Ishikawa (cell line): ENCODE measurements at regions not wholly inside any gene's neighbourhood (a gene's known extent, or its start where the extent isn't known, plus 50 kb on each side); places are given as distances from the start of the nearest gene placed in this dataset.

Experiments
- CEBPB ChIP-seq: IDR thresholded peaks from 2 replicates; pipeline ENCODE4 v1.6.1; 2012
- CREB1 ChIP-seq: IDR thresholded peaks from 2 replicates; pipeline ENCODE4 v1.6.1; 2012; ENCODE audit warnings: low read depth
- EGR1 ChIP-seq: IDR thresholded peaks from 2 replicates; pipeline ENCODE4 v1.6.1; 2012
- EP300 ChIP-seq: IDR thresholded peaks from 2 replicates; pipeline ENCODE4 v1.6.1; 2012; ENCODE audit warnings: borderline replicate concordance
- FOXM1 ChIP-seq: IDR thresholded peaks from 2 replicates; pipeline ENCODE4 v1.6.1; 2012; ENCODE audit warnings: low read depth, borderline replicate concordance
- MAX ChIP-seq: IDR thresholded peaks from 2 replicates; pipeline ENCODE4 v1.6.1; 2012
- NFIC ChIP-seq: IDR thresholded peaks from 2 replicates; pipeline ENCODE4 v1.6.1; 2012
- RAD21 ChIP-seq: IDR thresholded peaks from 2 replicates; pipeline ENCODE4 v1.6.1; 2012; ENCODE audit warnings: low read depth
- REST ChIP-seq: IDR thresholded peaks from 2 replicates; pipeline ENCODE4 v1.6.1; 2012; ENCODE audit warnings: low read depth, mild to moderate bottlenecking
- TAF1 ChIP-seq: IDR thresholded peaks from 2 replicates; pipeline ENCODE4 v1.6.1; 2012; ENCODE audit warnings: low read depth, mild to moderate bottlenecking
- TCF12 ChIP-seq: IDR thresholded peaks from 2 replicates; pipeline ENCODE4 v1.6.1; 2012; ENCODE audit warnings: low read depth
- TEAD4 ChIP-seq: IDR thresholded peaks from 2 replicates; pipeline ENCODE4 v1.6.1; 2012
- USF1 ChIP-seq: IDR thresholded peaks from 2 replicates; pipeline ENCODE4 v1.6.1; 2012
- YY1 ChIP-seq: IDR thresholded peaks from 2 replicates; pipeline ENCODE4 v1.6.1; 2012; ENCODE audit warnings: low read depth
- ZBTB7A ChIP-seq: IDR thresholded peaks from 2 replicates; pipeline ENCODE4 v1.6.1; 2012; ENCODE audit warnings: low read depth

- TF ChIP-seq TEAD4 = no peak
- TF ChIP-seq FOXM1 = no peak
- TF ChIP-seq USF1 = no peak
Observed at GRCh38 chr5:3342271-3343100, 253.1 kb upstream of the IRX1 start.

- TF ChIP-seq MAX (no peak), FOXM1 (no peak), CREB1 (no peak), TCF12 (no peak), NFIC (no peak), REST (no peak), YY1 (no peak), TAF1 (no peak), TEAD4 (no peak), CEBPB (no peak), EP300 (no peak)
Observed at GRCh38 chr5:3341446-3342240, 254.0 kb upstream of the IRX1 start.

- TF ChIP-seq CEBPB (no peak), TEAD4 (no peak), ZBTB7A (no peak), FOXM1 (no peak), EP300 (no peak)
Observed at GRCh38 chr5:3340471-3340870, 255.2 kb upstream of the IRX1 start.

GRCh38 chr5:3339798-3340115 lies 255.9 kb upstream of the IRX1 start:
- no peak for TF ChIP-seq TAF1
- no peak for TF ChIP-seq TCF12
- no peak for TF ChIP-seq ZBTB7A
- no peak for TF ChIP-seq CREB1
- no peak for TF ChIP-seq TEAD4
- no peak for TF ChIP-seq EGR1
- TF ChIP-seq YY1 = no peak
- TF ChIP-seq NFIC = no peak
- no peak for TF ChIP-seq REST
- no peak for TF ChIP-seq FOXM1
- no peak for TF ChIP-seq USF1
- no peak for TF ChIP-seq EP300
- TF ChIP-seq MAX = no peak
- no peak for TF ChIP-seq RAD21
- TF ChIP-seq CEBPB = no peak

- no peak for TF ChIP-seq EP300
- no peak for TF ChIP-seq EGR1
- TF ChIP-seq YY1 = no peak
- no peak for TF ChIP-seq ZBTB7A
- TF ChIP-seq TCF12 = no peak
- TF ChIP-seq RAD21 = no peak
- no peak for TF ChIP-seq NFIC
- TF ChIP-seq TAF1 = no peak
- TF ChIP-seq FOXM1 = no peak
- TF ChIP-seq USF1 = no peak
- no peak for TF ChIP-seq REST
Observed at GRCh38 chr5:3339092-3339797, 256.4 kb upstream of the IRX1 start.
